Stimulated activated CD4-positive, alpha-beta T cell treated with anti-CD3 and anti-CD28 coated beads, Interleukin-1b, Interleukin-23, amount 100 ng/mL, for 24 hours (primary cell): ENCODE measurements at regions not wholly inside any gene's neighbourhood (a gene's known extent, or its start where the extent isn't known, plus 50 kb on each side); places are given as distances from the start of the nearest gene placed in this dataset.
"Not testable (repeated sequence)": the region's sequence is repeated elsewhere in the genome, so short reads cannot be mapped to it uniquely, and the experiment has no call there.

Experiments used
- DNase-seq, 4 experiments: peaks; one replicate each; pipeline ENCODE4 v3.0.0-alpha.2; 2020; ENCODE audit warnings: low read depth in 4 of 4, low spot score in 1 of 4

- no peak for DNase-seq
Observed at GRCh38 chr11:109668973-109669634, 247.1 kb downstream of the C11orf87 start.

GRCh38 chr11:109677231-109677630, 255.2 kb downstream of the C11orf87 start:
- DNase-seq = no peak

DNA sequence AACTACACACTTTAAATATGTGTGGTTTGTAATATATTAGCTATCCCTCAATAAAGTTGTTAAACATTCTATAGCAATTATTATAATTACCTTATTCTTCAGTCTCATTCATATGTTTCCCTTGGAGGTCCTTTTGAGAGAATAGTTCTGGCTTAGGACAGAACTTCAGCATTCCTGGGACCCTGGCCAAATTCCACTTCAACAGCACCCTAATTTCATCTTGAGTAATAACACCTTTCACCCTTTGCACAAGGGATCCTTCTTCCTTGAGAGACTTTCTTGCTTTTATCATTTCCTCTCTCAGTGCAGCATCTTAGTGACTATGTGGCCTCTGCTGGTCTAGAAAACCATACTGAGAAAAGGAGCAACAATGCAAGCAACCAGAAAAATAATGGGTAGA, 255.9 kb downstream of the C11orf87 start:
- no peak for DNase-seq

GRCh38 chr11:109680127-109680526, 258.1 kb downstream of the C11orf87 start:
- no peak for DNase-seq

- not testable (repeated sequence) for DNase-seq
Observed at GRCh38 chr11:109682788-109683187, 260.8 kb downstream of the C11orf87 start.

GRCh38 chr11:109695696-109696095, 273.7 kb downstream of the C11orf87 start:
- DNase-seq = no peak

GRCh38 chr11:109696191-109696897, 274.4 kb downstream of the C11orf87 start:
- DNase-seq = no peak

DNA sequence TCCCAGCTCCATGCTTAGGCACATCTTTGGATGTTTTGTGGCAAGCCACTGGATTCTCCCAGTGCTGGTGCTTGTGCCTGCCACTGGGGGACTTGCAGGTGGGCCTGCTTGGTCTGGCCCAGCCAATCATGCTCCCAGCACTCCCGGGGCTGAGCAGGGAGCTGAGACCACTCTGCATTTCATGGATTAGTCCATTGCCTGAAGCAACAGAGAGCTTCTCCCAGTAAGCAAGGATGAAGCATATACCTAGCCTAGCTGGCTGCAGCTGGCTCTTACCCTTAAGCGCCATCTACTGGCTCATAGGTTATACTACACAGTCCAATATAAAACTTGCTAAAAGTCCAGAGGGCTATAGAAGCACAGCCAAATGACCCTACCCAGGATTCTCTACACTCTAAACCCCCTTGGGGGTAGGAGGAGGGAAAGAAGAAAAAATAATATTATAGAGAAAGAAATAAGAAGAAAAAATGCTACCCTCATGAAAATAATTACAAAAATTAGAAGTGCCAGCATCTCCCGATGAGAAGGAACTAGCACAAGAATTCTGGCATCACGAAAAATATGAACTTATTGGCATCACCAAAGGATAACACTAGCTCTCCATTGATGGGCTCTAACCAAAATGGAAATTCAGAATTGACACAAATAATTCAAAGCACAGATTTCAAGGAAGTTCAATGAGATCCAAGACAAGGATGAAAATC, 275.3 kb downstream of the C11orf87 start:
- no peak for DNase-seq

GRCh38 chr11:109698237-109698636, 276.2 kb downstream of the C11orf87 start:
- DNase-seq = no peak

DNA sequence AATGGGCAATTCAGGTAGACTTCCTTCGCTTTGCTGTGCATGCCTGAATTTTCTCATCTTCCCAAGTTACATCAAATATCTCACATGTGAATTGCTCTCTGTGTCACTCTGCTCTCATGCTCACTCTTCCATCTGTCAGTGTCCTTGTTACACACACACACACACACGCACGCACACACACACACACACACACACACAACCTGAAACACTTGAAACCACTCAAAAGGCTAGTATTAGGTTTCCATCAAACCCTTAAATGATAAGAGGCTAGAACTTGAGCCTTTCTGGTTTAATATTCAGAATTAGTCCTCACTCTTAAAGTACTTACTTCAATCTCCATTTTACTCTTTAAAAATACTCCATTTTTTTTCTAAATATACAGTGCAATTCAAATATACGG, 282.4 kb downstream of the C11orf87 start:
- DNase-seq = no peak

GRCh38 chr11:109706945-109707344, 285.0 kb downstream of the C11orf87 start:
- no peak for DNase-seq

DNA sequence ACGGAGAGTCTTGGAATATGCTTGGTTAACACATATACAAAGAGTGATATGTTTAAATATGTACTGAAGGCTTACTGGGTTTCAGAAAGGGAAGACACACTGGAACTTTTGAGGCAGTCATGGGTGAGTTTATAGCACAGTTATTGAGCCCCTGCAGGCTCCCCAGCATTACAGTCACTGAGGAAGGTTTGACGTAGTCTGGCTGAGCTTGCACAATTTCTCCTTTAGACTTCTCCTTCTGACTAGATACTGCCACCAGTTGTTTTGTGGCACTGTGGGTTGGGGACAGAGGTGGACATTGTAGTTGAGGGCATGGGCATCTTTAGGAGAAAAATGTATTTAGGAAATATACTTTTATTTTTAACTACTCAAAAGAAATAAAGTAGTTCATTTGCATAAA, 285.4 kb downstream of the C11orf87 start:
- DNase-seq = no peak

- DNase-seq = no peak
Observed at GRCh38 chr11:109708184-109708583, 286.2 kb downstream of the C11orf87 start.

DNA sequence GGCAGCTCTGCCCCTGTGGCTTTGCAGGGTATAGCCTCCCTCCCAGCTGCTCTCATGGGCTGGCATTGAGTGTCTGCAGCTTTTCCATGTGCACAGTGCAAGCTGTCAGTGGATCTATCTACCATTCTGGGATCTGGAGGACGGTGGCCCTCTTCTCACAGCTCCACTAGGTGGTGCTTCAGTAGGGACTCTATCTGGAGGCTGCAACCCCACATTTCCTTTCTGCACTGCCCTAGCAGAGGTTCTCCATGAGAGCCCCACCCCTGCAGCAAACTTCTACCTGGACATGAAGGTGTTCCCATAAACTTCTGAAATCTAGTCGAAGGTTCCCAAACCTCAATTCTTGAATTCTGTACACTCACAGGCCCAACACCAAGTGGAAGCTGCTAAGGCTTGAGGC, 292.5 kb downstream of the C11orf87 start:
- not testable (repeated sequence) for DNase-seq

DNA sequence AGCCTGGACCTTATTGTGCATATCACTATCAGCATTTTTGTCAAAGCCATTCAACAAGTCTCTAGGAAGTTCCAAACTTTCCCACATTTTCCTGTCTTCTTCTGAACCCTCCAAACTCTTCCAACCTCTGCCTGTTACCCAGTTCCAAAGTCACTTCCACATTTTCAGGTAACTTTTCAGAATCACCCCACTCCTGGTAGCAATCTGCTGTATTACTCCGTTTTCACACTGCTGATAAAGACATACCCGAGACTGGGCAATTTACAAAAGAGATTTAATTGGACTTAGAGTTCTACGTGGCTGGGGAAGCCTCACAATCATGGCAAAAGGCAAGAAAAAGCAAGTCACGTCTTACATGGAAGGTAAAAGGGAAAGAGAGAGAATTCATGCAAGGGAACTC, 293.4 kb downstream of the C11orf87 start:
- DNase-seq = not testable (repeated sequence)

GRCh38 chr11:109726061-109726460, 304.1 kb downstream of the C11orf87 start:
- no peak for DNase-seq

GRCh38 chr11:109728056-109728455, 306.1 kb downstream of the C11orf87 start:
- no peak for DNase-seq

- DNase-seq = no peak
Observed at GRCh38 chr11:109729761-109730160, 307.8 kb downstream of the C11orf87 start.

- DNase-seq = no peak
Observed at GRCh38 chr11:109730669-109731068, 308.7 kb downstream of the C11orf87 start.

DNA sequence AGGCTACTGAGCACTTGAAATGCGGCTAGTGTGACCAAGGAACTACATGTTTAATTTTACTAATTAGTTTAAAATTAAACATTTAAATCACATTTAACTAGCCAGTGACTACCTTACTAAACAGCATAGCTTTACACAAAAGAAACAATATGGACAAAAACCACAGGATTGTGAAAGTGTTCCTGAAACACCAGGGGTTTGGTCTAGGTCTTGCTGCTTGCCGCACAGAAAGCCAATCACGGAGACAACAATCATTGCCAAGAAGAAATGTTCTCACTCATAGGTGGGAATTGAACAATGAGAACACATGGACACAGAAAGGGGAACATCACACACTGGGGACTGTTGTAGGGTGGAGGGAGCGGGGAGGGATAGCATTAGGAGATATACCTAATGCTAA, 309.5 kb downstream of the C11orf87 start:
- DNase-seq = no peak

DNA sequence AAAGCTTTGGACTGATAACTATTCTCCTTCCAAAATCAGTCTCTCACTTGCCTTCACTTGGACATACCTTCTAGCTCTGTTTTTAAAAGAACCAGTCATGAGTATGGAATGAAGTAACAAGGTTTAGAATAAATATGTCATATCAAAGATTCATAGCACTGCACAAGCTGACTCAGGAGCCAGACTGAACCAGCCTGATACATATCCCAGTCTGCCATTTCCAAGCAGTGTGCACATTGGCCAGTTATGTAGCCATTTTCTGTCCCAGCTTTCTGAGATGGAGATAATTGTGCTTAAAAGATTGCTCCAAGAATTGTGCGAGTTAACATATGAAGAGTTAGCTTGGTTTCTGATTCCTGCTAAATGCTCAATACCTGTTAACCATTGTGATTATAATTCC, 311.3 kb downstream of the C11orf87 start:
- no peak for DNase-seq

- DNase-seq = no peak
Observed at GRCh38 chr11:109734566-109734965, 312.6 kb downstream of the C11orf87 start.
